Neural crest cell (in vitro differentiated cells): ENCODE measurements at regions not wholly inside any gene's neighbourhood (a gene's known extent, or its start where the extent isn't known, plus 50 kb on each side); places are given as distances from the start of the nearest gene placed in this dataset.

ENCODE experiments used
- DNase-seq: peaks from one replicate; pipeline ENCODE4 v3.0.0; 2021; ENCODE audit warnings: low read depth, mixed read lengths, low spot score
- H3K27ac Mint-ChIP-seq: one replicate; pipeline ENCODE4 v1.8.0; 2021; ENCODE audit warnings: mild to moderate bottlenecking, mixed read lengths; ENCODE audit not compliant: unreplicated experiment
- H3K27me3 Mint-ChIP-seq: 2 replicates; pipeline ENCODE4 v1.8.0; 2021; ENCODE audit warnings: low read depth, mild to moderate bottlenecking, mixed read lengths
- H3K36me3 Mint-ChIP-seq: 2 replicates; pipeline ENCODE4 v1.8.0; 2021; ENCODE audit warnings: low read depth, mild to moderate bottlenecking, mixed read lengths
- H3K4me1 Mint-ChIP-seq: 2 replicates; pipeline ENCODE4 v1.8.0; 2021; ENCODE audit warnings: mixed read lengths
- H3K4me3 Mint-ChIP-seq: one replicate; pipeline ENCODE4 v1.8.0; 2021; ENCODE audit warnings: mild to moderate bottlenecking, mixed read lengths
- H3K9me3 Mint-ChIP-seq: 2 replicates; pipeline ENCODE4 v1.8.0; 2021; ENCODE audit warnings: mixed read lengths
- TF ChIP-seq, protein P1 (sequence below): fragments of 200-600 bp; sonication (generic); conservative IDR thresholded peaks from 2 replicates; pipeline ENCODE4 v1.5.0; 2021; ENCODE audit warnings: antibody characterized with exemption, mild to moderate bottlenecking

DNA sequence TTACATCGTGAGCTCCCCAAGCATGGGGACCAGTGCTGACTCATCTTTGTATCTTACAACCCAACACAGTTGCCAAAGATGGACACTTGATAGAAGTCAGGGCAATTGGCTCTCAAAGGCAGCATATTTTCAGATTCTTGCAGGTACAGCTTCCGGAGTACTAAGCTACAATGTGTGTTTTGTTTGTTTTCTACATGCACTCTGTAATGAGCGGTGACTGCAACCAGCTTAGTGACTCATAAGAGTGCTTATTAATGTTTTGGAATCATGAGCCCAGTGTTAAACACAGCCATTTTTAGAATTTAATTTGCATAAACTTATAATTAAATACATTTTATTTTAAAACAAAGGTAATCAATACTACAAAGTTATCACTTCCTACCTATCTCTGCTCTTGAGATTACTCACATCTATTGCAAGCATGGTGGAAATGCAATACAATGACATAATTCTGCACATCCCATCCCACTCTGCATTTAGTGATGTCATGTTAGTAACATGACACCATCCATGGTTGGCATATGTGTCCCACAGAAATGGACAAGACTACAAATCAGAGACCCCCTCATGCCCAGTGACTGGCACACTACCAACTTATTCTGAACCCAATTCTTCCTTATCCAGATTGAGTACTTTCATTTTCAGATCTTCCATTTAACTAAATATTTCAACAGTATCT, 399.8 kb upstream of the ST6GAL2 start:
- Mint-ChIP-seq H3K9me3 (no peaks in the 10 kb centered on the region), H3K27ac (no peak overlapping the region), H3K36me3 (no peaks in the 10 kb centered on the region), H3K4me1 (peaks cover 10% of the 10 kb centered on the region), H3K27me3 (no peaks in the 10 kb centered on the region), H3K4me3 (no peak overlapping the region)
- TF ChIP-seq, protein P1, sequence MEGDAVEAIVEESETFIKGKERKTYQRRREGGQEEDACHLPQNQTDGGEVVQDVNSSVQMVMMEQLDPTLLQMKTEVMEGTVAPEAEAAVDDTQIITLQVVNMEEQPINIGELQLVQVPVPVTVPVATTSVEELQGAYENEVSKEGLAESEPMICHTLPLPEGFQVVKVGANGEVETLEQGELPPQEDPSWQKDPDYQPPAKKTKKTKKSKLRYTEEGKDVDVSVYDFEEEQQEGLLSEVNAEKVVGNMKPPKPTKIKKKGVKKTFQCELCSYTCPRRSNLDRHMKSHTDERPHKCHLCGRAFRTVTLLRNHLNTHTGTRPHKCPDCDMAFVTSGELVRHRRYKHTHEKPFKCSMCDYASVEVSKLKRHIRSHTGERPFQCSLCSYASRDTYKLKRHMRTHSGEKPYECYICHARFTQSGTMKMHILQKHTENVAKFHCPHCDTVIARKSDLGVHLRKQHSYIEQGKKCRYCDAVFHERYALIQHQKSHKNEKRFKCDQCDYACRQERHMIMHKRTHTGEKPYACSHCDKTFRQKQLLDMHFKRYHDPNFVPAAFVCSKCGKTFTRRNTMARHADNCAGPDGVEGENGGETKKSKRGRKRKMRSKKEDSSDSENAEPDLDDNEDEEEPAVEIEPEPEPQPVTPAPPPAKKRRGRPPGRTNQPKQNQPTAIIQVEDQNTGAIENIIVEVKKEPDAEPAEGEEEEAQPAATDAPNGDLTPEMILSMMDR: no peak
- DNase-seq: no peak

DNA sequence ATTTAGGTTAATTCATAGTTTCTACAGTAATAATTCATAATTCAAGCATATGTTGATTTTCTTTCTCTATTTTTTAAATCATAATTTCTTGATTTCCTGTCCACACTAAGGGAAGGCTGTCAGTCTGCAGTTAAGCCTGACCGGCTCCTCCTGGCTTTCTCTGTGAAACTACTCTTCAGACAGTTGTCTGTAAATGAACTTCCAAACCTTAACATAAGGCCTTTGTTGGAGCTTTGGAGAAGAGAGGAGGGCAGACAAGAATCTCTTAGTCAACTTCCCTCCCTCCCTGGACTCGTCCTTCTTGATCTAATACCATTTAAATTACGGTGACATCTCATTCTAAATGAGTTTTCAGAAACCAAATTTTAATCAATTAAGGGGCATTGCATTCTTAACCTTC, 404.1 kb upstream of the ST6GAL2 start:
- H3K4me1 Mint-ChIP-seq: peaks cover 10% of the 10 kb centered on the region
- no peaks in the 10 kb centered on the region for H3K9me3 Mint-ChIP-seq
- no peak for DNase-seq
- no peak overlapping the region for H3K4me3 Mint-ChIP-seq
- H3K36me3 Mint-ChIP-seq: no peaks in the 10 kb centered on the region
- H3K27me3 Mint-ChIP-seq: no peaks in the 10 kb centered on the region
- TF ChIP-seq, protein P1: no peak
- no peak overlapping the region for H3K27ac Mint-ChIP-seq

DNA sequence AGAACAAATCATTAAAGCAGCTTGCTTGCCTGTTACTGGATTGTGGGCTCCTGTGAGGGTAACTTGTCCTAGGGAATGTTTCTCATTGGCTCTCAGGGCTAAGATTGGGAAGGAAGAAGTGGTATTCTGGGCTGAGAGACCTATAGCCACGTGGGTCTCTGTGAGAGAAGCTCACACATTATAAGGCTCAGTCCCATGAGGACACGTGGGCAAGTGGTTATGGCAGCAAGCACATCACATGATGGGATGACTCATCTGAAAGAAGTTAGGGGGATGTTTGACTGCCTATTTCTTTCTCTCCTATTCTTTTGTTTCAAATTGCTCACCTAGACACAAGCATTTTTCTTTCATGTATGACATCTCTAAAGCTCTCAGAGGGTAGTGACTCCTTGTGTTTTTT, 418.0 kb upstream of the ST6GAL2 start:
- DNase-seq: no peak
- H3K4me3 Mint-ChIP-seq: no peak overlapping the region
- H3K36me3 Mint-ChIP-seq: no peaks in the 10 kb centered on the region
- TF ChIP-seq, protein P1: no peak
- H3K9me3 Mint-ChIP-seq: no peaks in the 10 kb centered on the region
- no peaks in the 10 kb centered on the region for H3K27me3 Mint-ChIP-seq
- peaks cover 8% of the 10 kb centered on the region for H3K4me1 Mint-ChIP-seq
- H3K27ac Mint-ChIP-seq: no peak overlapping the region

DNA sequence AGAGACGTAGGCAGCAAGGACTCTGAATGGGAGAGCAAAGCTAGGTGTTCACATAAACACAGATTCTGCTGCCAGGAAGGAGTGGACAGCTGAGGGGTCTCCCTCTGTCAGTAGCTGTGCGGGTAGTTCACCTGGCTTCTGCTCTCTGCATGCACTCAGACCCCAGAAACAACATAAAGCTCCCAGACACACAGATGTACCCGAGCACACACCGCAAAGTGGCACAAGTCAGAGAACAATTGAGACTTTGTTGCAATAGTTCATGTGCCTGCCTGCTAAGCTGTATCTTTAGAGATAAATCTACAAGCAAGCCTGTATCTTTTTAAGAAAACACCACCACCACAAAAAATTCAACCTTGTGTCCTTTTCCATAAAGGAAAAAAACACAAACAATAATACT, 420.0 kb upstream of the ST6GAL2 start:
- H3K9me3 Mint-ChIP-seq: peaks cover 5% of the 10 kb centered on the region
- H3K27me3 Mint-ChIP-seq: no peaks in the 10 kb centered on the region
- no peak overlapping the region for H3K4me3 Mint-ChIP-seq
- peaks cover 8% of the 10 kb centered on the region for H3K4me1 Mint-ChIP-seq
- H3K36me3 Mint-ChIP-seq: no peaks in the 10 kb centered on the region
- DNase-seq: no peak
- peak overlapping the region; percentile 72 for H3K27ac Mint-ChIP-seq
- TF ChIP-seq, protein P1: no peak

DNA sequence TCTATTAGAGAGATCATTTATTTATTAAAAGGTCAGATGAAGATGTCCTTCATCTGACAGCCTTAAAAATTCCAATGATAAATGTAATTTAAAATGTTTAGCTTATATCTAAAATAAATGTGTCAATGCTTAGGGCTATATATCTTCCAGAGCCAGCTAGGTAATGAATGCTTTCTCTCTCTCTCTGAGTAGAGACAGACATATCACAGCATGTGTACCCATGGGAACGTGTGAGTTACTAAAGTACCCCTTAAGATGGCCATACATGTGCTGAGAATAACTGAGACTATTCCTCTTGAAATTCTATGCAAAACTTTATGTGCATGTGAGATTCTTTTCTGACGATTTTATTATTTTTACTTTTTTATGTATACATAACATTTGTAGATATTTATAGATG, 420.9 kb upstream of the ST6GAL2 start:
- no peak for DNase-seq
- TF ChIP-seq, protein P1: no peak
- Mint-ChIP-seq H3K9me3 (peaks cover 5% of the 10 kb centered on the region), H3K4me1 (peaks cover 8% of the 10 kb centered on the region), H3K27ac (no peak overlapping the region), H3K4me3 (no peak overlapping the region), H3K36me3 (no peaks in the 10 kb centered on the region), H3K27me3 (no peaks in the 10 kb centered on the region)
